GM10248 (cell line): ENCODE measurements at regions not wholly inside any gene's neighbourhood (a gene's known extent, or its start where the extent isn't known, plus 50 kb on each side); places are given as distances from the start of the nearest gene placed in this dataset.

Experiments used
- CTCF ChIA-PET: fragments of 300-600 bp; sonication (Branson Sonifier 250); formaldehyde crosslinking; extraction: SDS; loops from one replicate; lab custom pipeline; 2021; ENCODE audit warnings: antibody characterized with exemption; lab: Yijun Ruan, JAX
- POLR2A ChIA-PET: fragments of 350-650 bp; sonication (Branson Sonifier 250); formaldehyde crosslinking; extraction: SDS; loops from one replicate; lab custom pipeline; 2020; ENCODE audit warnings: antibody characterized with exemption; lab: Yijun Ruan, JAX
- DNase-seq: peaks from one replicate; pipeline ENCODE4 v3.0.0; 2012; ENCODE audit errors: extremely low spot score
- CTCF ChIP-seq: IDR thresholded peaks from 2 replicates; pipeline ENCODE4 v1.5.1; 2012; ENCODE audit warnings: mild to moderate bottlenecking, low read depth; ENCODE audit errors: extremely low read depth, missing control alignments, control extremely low read depth

GRCh38 chr6:21426841-21427490 is 166.6 kb upstream of the SOX4 start:
- CTCF ChIA-PET: no interaction called here
- no peak for DNase-seq
- TF ChIP-seq CTCF: no peak
- POLR2A ChIA-PET: no interaction called here

- no peak for TF ChIP-seq CTCF
- POLR2A ChIA-PET: no interaction called here
- CTCF ChIA-PET: no interaction called here
- no peak for DNase-seq
Observed at GRCh38 chr6:21429291-21429690, 164.3 kb upstream of the SOX4 start.

- TF ChIP-seq CTCF: no peak
- DNase-seq: no peak
- POLR2A ChIA-PET: no interaction called here
- CTCF ChIA-PET: no interaction called here
Observed at GRCh38 chr6:21431526-21431925, 162.0 kb upstream of the SOX4 start.

GRCh38 chr6:21436625-21437024 is 156.9 kb upstream of the SOX4 start:
- ChIA-PET CTCF (no interaction called here), POLR2A (no interaction called here)
- TF ChIP-seq CTCF: no peak
- no peak for DNase-seq

GRCh38 chr6:21437581-21437980 is 156.0 kb upstream of the SOX4 start:
- CTCF ChIA-PET: no interaction called here
- no peak for TF ChIP-seq CTCF
- no peak for DNase-seq
- POLR2A ChIA-PET: no interaction called here

GRCh38 chr6:21438237-21438985 is 155.1 kb upstream of the SOX4 start:
- ChIA-PET POLR2A (no interaction called here), CTCF (no interaction called here)
- TF ChIP-seq CTCF: no peak
- peak; percentile 82 for DNase-seq
